Activated T-helper 1 cell treated with anti-CD3 and anti-CD28 coated beads, Interleukin-2, amount 50 U/mL, for 16 hours (primary cell): ENCODE measurements at regions not wholly inside any gene's neighbourhood (a gene's known extent, or its start where the extent isn't known, plus 50 kb on each side); places are given as distances from the start of the nearest gene placed in this dataset.
"Not testable (repeated sequence)": the region's sequence is repeated elsewhere in the genome, so short reads cannot be mapped to it uniquely, and the experiment has no call there.

Experiments
- DNase-seq, 2 donors: peaks; one replicate each; pipeline ENCODE4 v3.0.0-alpha.2; 2020; ENCODE audit warnings: low read depth in 1 of 2, low spot score in 1 of 2

- not testable (repeated sequence) for DNase-seq
These were observed 101.9 kb upstream of the SEC22B start for GRCh38 chr1:120278259-120278610.

GRCh38 chr1:120277428-120278258, 101.3 kb upstream of the SEC22B start:
- DNase-seq = not testable (repeated sequence)

GRCh38 chr1:120276710-120277109, 100.4 kb upstream of the SEC22B start:
- not testable (repeated sequence) for DNase-seq

DNA sequence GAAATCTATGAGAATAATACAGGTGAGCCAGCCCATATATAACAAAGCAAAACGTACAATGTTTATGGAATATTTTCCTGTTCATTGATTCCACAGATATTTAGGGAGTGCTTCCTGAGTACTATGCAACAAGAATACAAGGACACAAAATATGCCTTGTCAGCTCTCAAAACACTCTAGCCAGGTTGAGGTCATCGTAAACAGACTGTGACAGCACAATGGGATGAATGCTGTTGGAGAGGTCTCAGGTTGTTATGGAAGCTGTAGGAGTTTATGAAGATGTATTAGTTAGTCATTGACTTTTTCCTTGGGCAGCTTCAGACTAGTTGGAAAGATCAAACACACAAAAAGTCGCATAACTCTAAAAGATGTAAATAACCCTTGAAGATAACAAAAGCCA, 98.1 kb upstream of the SEC22B start:
- not testable (repeated sequence) for DNase-seq

DNA sequence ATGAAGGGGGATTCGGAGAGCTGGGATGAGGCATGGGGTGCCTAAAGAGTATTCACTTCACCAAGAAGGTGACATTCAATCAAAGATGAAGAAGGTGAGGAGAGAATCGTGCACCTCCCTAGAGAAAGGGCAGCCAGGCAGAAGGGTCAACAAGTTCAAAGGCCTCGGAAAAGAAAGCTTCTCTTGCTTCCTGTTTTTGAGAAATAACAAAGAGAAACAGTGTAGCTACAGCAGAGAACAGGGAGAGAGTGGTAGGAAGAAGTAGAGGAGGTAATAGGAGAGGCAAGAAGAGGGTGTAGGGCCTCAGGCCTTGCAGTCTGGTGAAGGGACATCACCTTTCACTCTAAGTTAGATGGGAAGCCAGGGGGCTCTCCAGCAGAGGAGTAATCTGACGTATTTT, 97.0 kb upstream of the SEC22B start:
- DNase-seq = not testable (repeated sequence)

- not testable (repeated sequence) for DNase-seq
These were observed 95.9 kb upstream of the SEC22B start for GRCh38 chr1:120272242-120272641.

DNA sequence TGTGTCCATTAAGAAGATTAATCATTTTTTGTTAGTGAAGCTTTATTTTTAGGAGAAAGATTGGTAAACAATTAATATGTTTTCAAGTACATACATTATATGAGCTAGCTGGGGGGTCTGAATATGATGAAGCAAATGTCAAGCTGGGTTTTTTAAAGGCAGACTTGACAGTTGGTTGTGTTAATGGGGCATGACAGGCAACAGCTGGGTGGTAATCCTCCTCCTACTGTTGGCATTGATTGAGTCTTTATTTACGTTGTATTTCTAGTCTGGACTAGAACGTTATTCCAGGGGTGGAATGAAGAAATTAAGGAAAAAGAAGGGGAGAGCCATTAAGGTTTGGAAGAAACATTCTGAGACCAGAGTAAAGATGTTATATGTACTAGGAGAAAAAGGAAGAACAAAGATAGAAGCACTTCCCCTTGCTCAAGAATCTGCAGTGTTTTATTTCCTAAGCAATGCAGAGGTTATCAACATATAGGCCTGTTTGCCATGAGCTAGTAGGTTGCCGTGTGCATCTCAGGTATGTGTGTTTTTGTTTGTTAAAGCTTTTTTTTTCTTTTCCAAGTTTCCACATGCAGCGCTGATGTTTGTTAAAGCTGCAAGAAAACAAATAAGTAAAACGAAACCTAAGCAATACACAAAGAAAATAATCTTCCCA, 95.4 kb upstream of the SEC22B start:
- not testable (repeated sequence) for DNase-seq

DNA sequence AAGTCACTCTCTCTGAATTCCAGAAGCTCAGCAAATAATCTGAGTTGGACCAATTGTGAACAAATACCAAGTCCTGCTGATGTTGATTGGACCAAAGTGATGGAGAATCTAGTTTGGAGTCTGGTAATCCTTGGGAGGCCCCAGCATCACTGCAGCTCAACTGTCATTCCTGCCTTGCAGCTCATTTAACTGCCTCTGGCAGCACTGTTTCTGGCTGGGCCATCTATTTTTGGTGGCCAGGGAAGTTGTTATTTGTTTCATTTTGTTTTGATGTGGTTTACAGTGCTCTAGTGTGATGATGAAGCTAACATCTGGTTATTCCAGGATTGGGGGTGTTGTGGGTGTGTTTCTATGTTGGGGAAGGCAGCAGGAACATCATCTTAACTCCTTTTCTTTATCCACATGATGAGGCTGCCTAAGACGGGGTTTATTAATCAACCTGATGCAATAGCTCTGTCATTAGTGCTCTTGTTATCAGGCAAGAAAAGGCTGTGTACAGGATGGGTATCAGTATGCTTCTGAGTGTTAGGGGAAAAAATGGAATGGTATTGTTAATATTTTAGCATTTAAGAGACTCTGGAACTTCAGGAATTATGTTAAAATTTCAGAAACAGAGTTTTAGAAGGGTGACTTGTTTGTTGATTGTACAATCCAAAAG, 91.7 kb upstream of the SEC22B start:
- DNase-seq = not testable (repeated sequence)

- DNase-seq = not testable (repeated sequence)
These were observed 88.2 kb upstream of the SEC22B start for GRCh38 chr1:120264564-120264963.

- not testable (repeated sequence) for DNase-seq
These were observed 86.8 kb upstream of the SEC22B start for GRCh38 chr1:120262791-120263751.

- DNase-seq = not testable (repeated sequence)
These were observed 81.4 kb upstream of the SEC22B start for GRCh38 chr1:120257778-120258105.

DNA sequence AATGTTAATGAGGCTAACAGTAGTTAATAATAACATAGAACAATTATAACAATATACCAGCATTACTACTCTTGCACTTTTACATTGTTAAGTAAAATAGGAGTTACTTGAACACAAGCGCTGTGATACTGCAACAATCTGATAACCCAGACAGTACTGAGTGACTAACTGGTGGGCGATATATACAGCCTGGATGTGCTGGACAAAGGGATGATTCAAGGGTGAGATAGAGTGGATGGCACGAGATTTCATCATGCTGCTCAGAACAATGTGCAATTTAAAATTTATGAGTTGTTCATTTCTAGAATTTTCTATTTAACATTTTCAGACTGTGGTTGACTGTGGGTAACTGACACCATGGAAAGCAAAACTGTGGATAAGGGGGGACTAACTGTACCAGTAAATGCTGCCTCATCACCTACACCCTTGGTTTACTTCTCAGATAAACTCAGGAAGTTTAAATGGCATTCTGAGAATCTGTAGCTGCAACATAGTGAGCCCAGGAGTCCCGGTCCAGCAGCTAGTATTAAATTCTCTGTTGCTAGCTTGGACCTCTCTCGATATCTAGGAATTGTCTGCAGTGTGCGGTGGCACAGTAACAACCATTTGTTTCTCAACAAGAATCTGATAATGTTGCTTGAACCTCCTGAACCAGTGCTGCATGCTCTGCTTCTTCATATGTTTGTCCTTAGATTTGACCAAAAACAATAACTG, 80.9 kb upstream of the SEC22B start:
- not testable (repeated sequence) for DNase-seq

DNA sequence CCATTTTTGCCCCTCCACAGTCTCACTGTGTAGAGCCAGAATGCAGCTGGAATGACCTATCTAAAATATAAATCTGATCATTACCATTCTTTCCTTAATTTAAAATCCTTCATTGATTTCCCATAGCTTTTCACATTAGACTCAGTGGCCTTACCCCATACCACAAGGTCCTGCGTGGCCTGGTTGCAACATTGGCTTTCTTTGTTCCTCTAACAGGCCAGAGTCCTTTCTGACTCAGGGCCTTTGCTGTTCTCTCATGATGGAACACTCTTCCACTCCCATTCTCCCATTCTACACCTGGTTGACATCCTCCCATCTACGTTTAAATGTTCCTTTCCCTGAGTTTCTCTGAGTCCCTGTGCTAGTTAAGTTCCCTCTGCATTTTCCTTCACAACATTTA, 74.4 kb upstream of the SEC22B start:
- not testable (repeated sequence) for DNase-seq

- not testable (repeated sequence) for DNase-seq
These were observed 72.6 kb upstream of the SEC22B start for GRCh38 chr1:120248726-120249427.

DNA sequence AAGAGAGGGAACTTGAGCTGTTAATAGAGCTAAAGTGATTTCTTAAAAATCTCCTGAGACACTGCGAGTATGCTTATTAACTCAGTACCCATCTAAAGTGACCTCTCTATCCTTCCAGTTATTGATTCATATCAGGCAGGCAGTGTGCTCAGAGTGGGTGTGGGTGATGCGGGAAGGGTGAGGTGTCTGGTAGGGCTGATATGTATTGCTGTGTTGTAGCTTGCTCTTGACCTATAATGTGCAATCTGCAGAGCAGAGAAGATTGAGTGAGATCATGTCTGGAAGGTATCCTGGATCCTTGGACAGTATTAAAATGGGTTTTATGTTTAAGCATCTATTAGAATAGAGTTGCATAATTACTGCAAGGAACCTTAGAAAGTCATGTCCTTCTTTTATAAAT, 71.9 kb upstream of the SEC22B start:
- DNase-seq = not testable (repeated sequence)

DNA sequence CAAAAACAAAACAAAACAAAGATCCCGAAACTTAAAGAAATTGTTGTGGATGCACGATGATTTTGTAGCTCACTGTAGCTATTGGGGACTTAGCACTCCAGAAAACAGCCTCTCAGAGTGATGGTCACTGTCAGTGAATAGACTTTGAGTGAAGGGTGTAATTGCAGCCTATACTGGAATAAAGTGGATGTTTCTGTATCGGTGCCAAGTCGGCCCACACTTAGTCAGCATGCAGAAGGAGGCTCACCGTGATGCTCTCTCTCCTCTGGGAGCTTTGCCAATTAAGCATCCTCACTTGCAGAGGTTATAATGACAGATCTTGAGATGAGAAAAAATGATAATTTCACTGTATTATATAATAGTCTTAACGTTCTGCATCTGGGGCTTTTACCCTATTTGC, 67.5 kb upstream of the SEC22B start:
- DNase-seq = not testable (repeated sequence)

GRCh38 chr1:120242582-120242981, 66.3 kb upstream of the SEC22B start:
- not testable (repeated sequence) for DNase-seq

DNA sequence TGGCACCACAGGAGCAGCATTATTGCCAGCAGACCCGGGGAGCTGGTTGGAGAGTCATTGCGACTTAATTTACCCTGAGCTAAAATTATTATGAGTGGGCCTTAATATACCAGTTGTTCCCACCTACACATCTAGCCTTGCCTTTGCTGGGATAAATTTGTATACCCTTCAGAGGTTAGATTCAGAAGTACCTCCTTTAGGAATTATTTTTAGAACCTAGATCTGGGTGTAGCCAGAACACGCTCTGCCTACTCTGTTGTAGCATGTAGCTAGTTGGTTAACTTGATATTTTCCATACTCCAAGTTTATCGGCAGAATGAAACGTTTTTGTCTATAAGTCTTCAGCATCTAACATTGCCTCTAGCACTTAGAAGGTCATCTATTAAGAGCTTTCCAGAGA, 65.5 kb upstream of the SEC22B start:
- not testable (repeated sequence) for DNase-seq

DNA sequence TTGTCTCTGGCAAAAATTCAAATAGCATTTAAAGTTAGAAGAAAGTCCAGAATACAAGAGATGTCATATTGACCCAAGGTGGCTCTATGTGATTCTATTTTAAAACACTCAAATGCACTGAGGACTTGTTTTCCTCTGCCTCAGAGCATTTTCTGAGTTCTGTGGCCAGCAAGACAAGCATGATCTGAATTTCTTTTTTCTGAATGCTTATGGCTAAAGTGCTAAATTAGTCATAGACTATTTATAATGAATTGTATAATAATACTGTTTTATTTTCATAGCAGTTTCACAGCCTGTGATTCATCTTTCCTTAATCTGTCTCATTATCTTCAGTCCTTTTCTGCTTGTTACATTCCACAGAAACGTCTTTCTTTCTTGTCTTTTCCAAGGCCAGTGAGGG, 63.9 kb upstream of the SEC22B start:
- not testable (repeated sequence) for DNase-seq

- DNase-seq = not testable (repeated sequence)
These were observed 63.0 kb upstream of the SEC22B start for GRCh38 chr1:120239351-120239750.
